Endometrial microvascular endothelial cells (primary cell): ENCODE measurements at regions not wholly inside any gene's neighbourhood (a gene's known extent, or its start where the extent isn't known, plus 50 kb on each side); places are given as distances from the start of the nearest gene placed in this dataset.
"Not testable (repeated sequence)": the region's sequence is repeated elsewhere in the genome, so short reads cannot be mapped to it uniquely, and the experiment has no call there.

ENCODE experiments used
- in situ Hi-C: cut with HindIII; loops from 2 replicates; pipeline ENCODE4 v1.10.0; 2017; ENCODE audit warnings: low sequenced_read_pairs, low pct_unique_long_range_greater_than_20kb; ENCODE audit errors: inconsistent ontology term

DNA sequence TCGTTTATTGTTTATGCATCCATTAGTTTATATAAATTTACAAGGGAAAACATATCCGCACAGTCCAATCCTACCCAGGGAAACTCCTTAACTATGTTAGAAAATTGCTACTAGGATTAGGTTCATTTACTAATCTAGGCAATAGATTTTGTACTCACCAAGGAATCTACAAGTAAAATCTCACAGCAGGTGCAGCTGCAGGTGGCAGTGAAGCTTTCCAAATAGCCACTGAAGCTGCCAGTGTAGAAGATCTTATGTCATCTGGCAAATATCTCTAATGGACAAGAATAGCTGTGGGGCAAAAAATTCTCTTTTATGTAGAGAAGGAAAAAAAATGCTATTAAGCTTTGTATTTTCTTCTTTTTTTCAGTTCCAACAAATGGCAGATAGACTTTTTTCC, 963.4 kb upstream of the ADGRL4 start:
- in situ Hi-C loops = no loop called here

DNA sequence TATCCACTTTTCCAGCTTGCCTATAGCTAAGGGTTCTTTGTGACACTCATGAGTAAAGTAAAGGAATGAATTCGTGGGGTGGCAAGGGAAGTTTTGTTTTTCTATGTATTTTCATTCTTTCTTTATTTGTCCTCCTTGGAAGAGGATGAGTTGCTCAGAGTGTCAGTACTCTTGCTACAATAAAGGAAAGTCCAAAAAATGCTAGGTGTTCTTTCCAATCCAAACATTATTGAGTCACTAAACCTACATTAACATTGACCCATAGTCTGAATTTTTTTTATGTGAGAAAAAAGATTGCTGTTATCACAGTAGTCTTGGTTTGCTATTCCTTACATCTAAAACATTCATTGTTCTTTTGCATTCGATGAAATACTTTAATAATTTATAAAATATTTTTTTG, 959.9 kb upstream of the ADGRL4 start:
- in situ Hi-C loops = no loop called here

DNA sequence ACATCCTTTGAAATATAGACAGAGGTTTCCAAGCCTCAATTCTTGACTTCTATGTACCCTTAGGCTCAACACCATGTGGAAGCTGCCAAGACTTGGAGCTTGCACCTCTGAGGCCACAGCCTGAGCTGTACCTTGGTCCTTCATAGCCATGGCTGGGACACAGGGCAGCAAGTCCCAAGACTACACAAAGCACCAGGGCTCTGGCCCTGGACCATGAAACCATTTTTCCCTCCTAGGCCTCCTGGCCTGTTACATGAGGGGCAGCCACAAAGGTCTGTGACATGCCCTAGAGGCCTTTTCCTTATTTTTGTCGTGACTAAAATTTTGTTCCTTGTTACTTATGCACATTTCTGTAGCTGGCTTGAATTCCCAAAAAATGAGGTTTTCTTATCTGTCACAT, 953.1 kb upstream of the ADGRL4 start:
- in situ Hi-C loops = no loop called here

GRCh38 chr1:79955966-79956365, 949.4 kb upstream of the ADGRL4 start:
- in situ Hi-C loops = no loop called here

- in situ Hi-C loops = no loop called here
Observed at GRCh38 chr1:79950511-79950910, 944.0 kb upstream of the ADGRL4 start.

- in situ Hi-C loops = no loop called here
Observed at GRCh38 chr1:79945391-79945790, 938.9 kb upstream of the ADGRL4 start.

- in situ Hi-C loops = no loop called here
Observed at GRCh38 chr1:79929356-79929755, 922.8 kb upstream of the ADGRL4 start.

GRCh38 chr1:79928901-79929300, 922.4 kb upstream of the ADGRL4 start:
- in situ Hi-C loops = no loop called here

GRCh38 chr1:79920960-79921669, 914.6 kb upstream of the ADGRL4 start:
- in situ Hi-C loops = no loop called here

DNA sequence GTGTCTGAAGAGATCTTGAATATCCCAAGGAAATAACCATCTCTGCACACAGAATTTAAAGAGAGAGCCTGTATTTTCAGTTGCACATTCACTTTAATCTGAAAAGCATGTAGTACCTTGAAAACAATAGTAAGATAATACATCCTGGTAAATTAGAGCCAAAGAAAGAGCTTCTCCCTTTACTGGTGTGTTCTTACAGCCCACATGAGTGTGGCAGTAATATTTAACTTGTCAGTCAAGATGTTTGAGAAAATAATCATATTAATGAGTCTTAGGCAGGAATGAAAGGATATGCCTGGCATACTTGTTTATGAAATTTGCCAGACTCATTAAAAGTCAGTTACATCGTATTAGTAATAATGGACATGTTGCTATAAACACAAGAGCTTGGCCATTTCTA, 908.4 kb upstream of the ADGRL4 start:
- in situ Hi-C loops = no loop called here

DNA sequence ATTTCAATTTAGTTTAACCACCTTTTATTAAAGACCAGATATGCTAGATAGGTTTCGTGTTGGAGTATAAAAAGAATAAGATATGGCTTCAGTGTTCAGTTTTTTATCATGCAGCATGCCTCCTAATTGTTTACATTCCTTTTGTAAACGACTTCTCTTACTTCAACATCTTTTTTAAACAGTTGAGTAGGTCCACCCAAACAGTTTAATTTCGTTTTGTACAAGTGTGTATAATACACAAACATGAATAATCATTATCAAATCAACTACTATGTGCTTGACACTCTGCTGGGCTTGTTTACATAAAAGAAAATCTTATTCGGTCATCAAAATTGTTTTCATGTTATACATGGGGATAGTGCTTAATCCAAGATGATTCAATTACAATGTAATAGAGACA, 906.3 kb upstream of the ADGRL4 start:
- in situ Hi-C loops = no loop called here

DNA sequence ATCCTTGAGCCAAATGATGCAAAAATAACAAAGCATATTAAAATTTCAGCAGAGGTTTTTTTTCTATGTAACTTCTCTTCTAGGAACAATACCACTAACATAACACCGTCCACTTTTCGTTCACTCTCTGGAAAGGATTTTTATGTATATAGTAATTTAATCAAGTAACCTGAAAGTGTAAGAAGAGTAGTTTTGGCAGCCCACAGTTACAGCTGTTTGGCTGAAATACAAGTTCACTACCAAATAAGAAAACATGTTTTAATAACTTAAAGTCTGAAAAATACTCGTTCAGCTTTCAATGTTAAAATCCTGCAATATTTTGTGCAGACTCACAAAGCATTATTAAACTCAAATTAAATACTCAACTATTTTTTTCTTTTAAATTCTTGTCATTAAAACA, 896.8 kb upstream of the ADGRL4 start:
- in situ Hi-C loops = no loop called here

DNA sequence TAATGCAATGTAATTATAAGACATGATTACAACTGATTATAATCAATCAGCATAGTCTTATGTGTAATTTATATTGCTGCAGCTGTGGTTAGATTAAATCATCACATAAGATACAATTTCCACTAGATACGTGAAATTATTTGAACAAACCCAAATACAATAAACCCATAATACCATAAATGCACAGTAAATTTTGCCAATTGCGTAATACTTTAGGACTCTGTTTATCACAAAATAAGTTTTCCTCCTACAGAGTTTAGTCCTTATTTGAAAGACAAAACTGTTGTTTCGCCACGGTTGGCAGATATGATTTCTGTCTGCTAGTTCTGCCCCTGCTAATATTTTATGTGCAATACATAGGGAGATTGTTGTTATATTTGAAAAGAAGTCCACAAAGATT, 895.9 kb upstream of the ADGRL4 start:
- in situ Hi-C loops = no loop called here

DNA sequence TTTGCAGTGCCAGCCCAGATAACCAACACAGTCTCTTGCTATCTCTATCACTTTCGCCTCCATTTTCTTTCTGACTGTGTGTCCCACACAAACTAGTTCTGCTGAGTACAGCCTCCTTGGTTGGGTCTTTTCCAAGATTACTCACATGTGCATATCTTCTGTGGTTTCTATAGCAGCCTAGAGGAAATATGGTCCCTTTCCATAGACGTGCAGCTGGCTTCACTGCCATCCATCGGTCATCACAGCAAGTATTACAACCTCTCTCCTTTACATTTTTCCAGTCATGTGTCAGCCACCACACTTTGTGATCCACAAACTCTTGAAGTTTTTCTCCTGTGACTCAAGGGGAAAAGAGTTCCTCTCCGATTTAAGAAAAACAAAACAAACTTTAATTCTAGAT, 893.4 kb upstream of the ADGRL4 start:
- in situ Hi-C loops = no loop called here

- in situ Hi-C loops = no loop called here
Observed at GRCh38 chr1:79896140-79896539, 889.6 kb upstream of the ADGRL4 start.

GRCh38 chr1:79895573-79895972, 889.0 kb upstream of the ADGRL4 start:
- in situ Hi-C loops = no loop called here

- in situ Hi-C loops = not testable (repeated sequence)
Observed at GRCh38 chr1:79894129-79894528, 887.6 kb upstream of the ADGRL4 start.

GRCh38 chr1:79887059-79887458, 880.5 kb upstream of the ADGRL4 start:
- in situ Hi-C loops = no loop called here

GRCh38 chr1:79885101-79885500, 878.6 kb upstream of the ADGRL4 start:
- in situ Hi-C loops = no loop called here

- in situ Hi-C loops = no loop called here
Observed at GRCh38 chr1:79877086-79877485, 870.6 kb upstream of the ADGRL4 start.

GRCh38 chr1:79875187-79875586, 868.7 kb upstream of the ADGRL4 start:
- in situ Hi-C loops = no loop called here
